SK-N-MC (cell line): ENCODE measurements at regions not wholly inside any gene's neighbourhood (a gene's known extent, or its start where the extent isn't known, plus 50 kb on each side); places are given as distances from the start of the nearest gene placed in this dataset.
"Not testable (repeated sequence)": the region's sequence is repeated elsewhere in the genome, so short reads cannot be mapped to it uniquely, and the experiment has no call there.

Source experiments
- EZH2 ChIP-seq: fragments of 200-600 bp; sonication (generic); IDR thresholded peaks from one replicate; pipeline ENCODE4 v1.6.1; 2017; ENCODE audit warnings: antibody characterized with exemption
- POLR2AphosphoS5 ChIP-seq: IDR thresholded peaks from 2 replicates; pipeline ENCODE4 v1.6.1; 2012; ENCODE audit warnings: mild to moderate bottlenecking, low read depth, low read length, borderline replicate concordance

GRCh38 chr6:97382071-97382470 is 99.1 kb upstream of the MMS22L start:
- TF ChIP-seq POLR2AphosphoS5, EZH2: not testable (repeated sequence)
